K562 (cell line): ENCODE measurements at regions not wholly inside any gene's neighbourhood (a gene's known extent, or its start where the extent isn't known, plus 50 kb on each side); places are given as distances from the start of the nearest gene placed in this dataset.

Experiments
- ADNP ChIP-seq: fragments of 200-800 bp; sonication (Bioruptor generic); IDR thresholded peaks from 2 replicates; pipeline ENCODE4 v1.6.1; 2016; ENCODE audit warnings: missing genetic modification characterization, missing compliant biosample characterization
- E2F4 ChIP-seq: sonication (generic); formaldehyde crosslinking; IDR thresholded peaks from 2 replicates; pipeline ENCODE4 v1.8.0; 2022; ENCODE audit warnings: mild to moderate bottlenecking, low read depth, missing genetic modification reagents
- KDM4B ChIP-seq, 2 experiments: fragments of 450-650 bp in 1 of 2; sonication (generic) in 1 of 2; IDR thresholded peaks; 2 replicates each; pipeline ENCODE4 v1.6.1; 2016 to 2017; ENCODE audit warnings: borderline replicate concordance in 2 of 2, antibody characterized with exemption in 1 of 2, low read depth in 1 of 2, mild to moderate bottlenecking in 1 of 2
- KLF16 ChIP-seq: IDR thresholded peaks from 2 replicates; pipeline ENCODE4 v1.6.1; 2016; ENCODE audit warnings: antibody characterized with exemption
- NR2C2 ChIP-seq, 2 experiments: fragments of 200-800 bp in 1 of 2; sonication (Bioruptor generic) in 1 of 2; sonication (generic) in 1 of 2; formaldehyde crosslinking in 1 of 2; IDR thresholded peaks; 2 replicates each; pipeline versions ENCODE4 v1.6.1 to v1.8.0; 2016 to 2022; ENCODE audit warnings: mild to moderate bottlenecking in 1 of 2, missing compliant biosample characterization in 1 of 2, missing genetic modification characterization in 1 of 2, missing genetic modification reagents in 1 of 2
- RFX5 ChIP-seq: IDR thresholded peaks from 2 replicates; pipeline ENCODE4 v1.6.1; 2011; ENCODE audit warnings: low read depth, mild to moderate bottlenecking, improper control_type of control experiment, low read length
- SP1 ChIP-seq: sonication (generic); formaldehyde crosslinking; IDR thresholded peaks from 2 replicates; pipeline ENCODE4 v1.8.1; 2022; ENCODE audit warnings: mild to moderate bottlenecking, missing genetic modification reagents
- ZBTB1 ChIP-seq: sonication (generic); formaldehyde crosslinking; IDR thresholded peaks from 2 replicates; pipeline ENCODE4 v1.8.1; 2023; ENCODE audit warnings: missing genetic modification reagents, low read depth, mild to moderate bottlenecking, borderline replicate concordance
- ZBTB33 ChIP-seq: sonication (generic); formaldehyde crosslinking; IDR thresholded peaks from 2 replicates; pipeline ENCODE4 v1.8.1; 2023; ENCODE audit warnings: mild to moderate bottlenecking, missing genetic modification reagents
- ZNF263 ChIP-seq: sonication (generic); formaldehyde crosslinking; IDR thresholded peaks from 2 replicates; pipeline ENCODE4 v1.8.0; 2022; ENCODE audit warnings: mild to moderate bottlenecking, missing genetic modification reagents, borderline replicate concordance
- TF ChIP-seq, protein P1 (sequence below): sonication (generic); formaldehyde crosslinking; IDR thresholded peaks from 2 replicates; pipeline ENCODE4 v1.8.1; 2022; ENCODE audit warnings: missing genetic modification reagents
- TF ChIP-seq, protein P2 (sequence below): sonication (generic); formaldehyde crosslinking; IDR thresholded peaks from 2 replicates; pipeline ENCODE4 v1.8.0; 2022; ENCODE audit warnings: mild to moderate bottlenecking, missing genetic modification reagents

DNA sequence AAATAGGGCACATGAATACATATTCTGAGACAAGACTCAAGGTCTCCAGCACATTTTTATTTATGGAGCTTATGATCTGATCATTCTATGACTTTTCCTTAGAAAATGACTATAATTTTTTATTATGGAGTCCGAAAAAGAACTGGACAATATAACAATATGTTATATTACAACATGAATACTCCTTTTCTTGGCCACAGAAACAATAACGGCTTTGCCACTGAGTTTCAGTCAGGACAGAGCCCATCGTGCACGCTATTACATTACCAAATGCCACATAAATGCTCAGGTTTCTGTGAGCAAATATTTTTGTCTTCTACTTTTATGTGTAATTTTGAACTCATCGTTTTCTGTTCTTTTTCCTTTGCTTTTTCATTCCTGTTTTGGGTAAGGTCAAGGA, 509.2 kb upstream of the ZEB2 start:
- TF ChIP-seq RFX5 (no peak), ZBTB33 (CRISPR knock-in tag) (no peak), ZBTB1 (no peak), ZNF263 (no peak), E2F4 (CRISPR knock-in tag) (no peak), SP1 (CRISPR knock-in tag) (no peak), ADNP (tag) (no peak), KDM4B (IDR thresholded peaks at IDR 0.05; ENCODE audit: borderline replicate concordance in 2 of 2, low read depth in 1 of 2) (no peak), NR2C2 (CRISPR knock-in tag; IDR thresholded peaks at IDR 0.05) (no peak), NR2C2 (tag; IDR thresholded peaks at IDR 0.05) (no peak), KLF16 (no peak)
- TF ChIP-seq, protein P1, sequence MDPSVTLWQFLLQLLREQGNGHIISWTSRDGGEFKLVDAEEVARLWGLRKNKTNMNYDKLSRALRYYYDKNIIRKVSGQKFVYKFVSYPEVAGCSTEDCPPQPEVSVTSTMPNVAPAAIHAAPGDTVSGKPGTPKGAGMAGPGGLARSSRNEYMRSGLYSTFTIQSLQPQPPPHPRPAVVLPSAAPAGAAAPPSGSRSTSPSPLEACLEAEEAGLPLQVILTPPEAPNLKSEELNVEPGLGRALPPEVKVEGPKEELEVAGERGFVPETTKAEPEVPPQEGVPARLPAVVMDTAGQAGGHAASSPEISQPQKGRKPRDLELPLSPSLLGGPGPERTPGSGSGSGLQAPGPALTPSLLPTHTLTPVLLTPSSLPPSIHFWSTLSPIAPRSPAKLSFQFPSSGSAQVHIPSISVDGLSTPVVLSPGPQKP (CRISPR knock-in tag): no peak
- TF ChIP-seq, protein P2, sequence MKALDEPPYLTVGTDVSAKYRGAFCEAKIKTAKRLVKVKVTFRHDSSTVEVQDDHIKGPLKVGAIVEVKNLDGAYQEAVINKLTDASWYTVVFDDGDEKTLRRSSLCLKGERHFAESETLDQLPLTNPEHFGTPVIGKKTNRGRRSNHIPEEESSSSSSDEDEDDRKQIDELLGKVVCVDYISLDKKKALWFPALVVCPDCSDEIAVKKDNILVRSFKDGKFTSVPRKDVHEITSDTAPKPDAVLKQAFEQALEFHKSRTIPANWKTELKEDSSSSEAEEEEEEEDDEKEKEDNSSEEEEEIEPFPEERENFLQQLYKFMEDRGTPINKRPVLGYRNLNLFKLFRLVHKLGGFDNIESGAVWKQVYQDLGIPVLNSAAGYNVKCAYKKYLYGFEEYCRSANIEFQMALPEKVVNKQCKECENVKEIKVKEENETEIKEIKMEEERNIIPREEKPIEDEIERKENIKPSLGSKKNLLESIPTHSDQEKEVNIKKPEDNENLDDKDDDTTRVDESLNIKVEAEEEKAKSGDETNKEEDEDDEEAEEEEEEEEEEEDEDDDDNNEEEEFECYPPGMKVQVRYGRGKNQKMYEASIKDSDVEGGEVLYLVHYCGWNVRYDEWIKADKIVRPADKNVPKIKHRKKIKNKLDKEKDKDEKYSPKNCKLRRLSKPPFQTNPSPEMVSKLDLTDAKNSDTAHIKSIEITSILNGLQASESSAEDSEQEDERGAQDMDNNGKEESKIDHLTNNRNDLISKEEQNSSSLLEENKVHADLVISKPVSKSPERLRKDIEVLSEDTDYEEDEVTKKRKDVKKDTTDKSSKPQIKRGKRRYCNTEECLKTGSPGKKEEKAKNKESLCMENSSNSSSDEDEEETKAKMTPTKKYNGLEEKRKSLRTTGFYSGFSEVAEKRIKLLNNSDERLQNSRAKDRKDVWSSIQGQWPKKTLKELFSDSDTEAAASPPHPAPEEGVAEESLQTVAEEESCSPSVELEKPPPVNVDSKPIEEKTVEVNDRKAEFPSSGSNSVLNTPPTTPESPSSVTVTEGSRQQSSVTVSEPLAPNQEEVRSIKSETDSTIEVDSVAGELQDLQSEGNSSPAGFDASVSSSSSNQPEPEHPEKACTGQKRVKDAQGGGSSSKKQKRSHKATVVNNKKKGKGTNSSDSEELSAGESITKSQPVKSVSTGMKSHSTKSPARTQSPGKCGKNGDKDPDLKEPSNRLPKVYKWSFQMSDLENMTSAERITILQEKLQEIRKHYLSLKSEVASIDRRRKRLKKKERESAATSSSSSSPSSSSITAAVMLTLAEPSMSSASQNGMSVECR (CRISPR knock-in tag): no peak
